SKM-1 treated with dmso at 0.1 percent for 144 hours (cell line): ENCODE measurements at regions not wholly inside any gene's neighbourhood (a gene's known extent, or its start where the extent isn't known, plus 50 kb on each side); places are given as distances from the start of the nearest gene placed in this dataset.

Source experiments
- DNase-seq: peaks from one replicate; lab custom pipeline; 2025; ENCODE audit not compliant: unreplicated experiment; lab: John Stamatoyannopoulos, UW

GRCh38 chr5:174282391-174282790 is 236.9 kb downstream of the NSG2 start:
- DNase-seq, result no peak

- DNase-seq, result no peak
Observed at GRCh38 chr5:174283211-174284005, 237.9 kb downstream of the NSG2 start.

DNA sequence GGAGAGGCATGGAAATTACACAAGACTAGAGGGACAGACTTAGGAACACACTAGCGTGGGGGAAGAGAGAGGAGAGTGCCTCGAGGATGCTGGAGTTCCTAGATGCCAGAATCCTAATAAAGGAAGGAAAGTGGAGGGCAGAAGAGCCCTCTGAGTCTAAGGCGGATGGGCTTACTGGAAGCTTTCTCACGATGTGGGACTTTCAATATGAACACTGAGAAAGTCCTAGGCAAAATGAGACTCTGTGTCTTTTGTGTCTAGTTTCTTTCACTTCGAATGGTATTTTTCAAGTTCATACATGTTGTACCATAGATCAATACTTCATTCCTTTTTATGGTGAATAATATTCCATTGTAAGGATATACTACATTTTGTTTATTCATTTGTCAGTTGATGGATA is 239.4 kb downstream of the NSG2 start:
- no peak for DNase-seq

DNA sequence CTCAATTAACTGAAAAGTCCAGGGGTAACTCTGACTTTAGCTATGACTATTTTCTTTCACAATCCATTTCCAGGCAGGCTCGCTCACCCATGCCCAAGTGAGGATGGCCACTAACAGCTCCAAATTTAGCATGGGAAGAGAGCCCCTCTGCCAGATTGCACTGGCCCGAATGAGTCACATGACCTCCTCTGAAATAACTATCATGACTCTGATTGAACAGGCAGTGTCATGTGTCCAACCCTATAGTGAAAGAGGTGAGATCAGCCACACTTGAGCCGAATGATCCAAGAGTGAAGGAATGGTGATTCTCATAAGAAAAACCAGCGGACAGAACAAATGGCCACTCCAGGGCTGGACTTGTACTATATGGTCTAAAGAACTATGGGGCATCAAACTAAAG is 242.3 kb downstream of the NSG2 start:
- no peak for DNase-seq

DNA sequence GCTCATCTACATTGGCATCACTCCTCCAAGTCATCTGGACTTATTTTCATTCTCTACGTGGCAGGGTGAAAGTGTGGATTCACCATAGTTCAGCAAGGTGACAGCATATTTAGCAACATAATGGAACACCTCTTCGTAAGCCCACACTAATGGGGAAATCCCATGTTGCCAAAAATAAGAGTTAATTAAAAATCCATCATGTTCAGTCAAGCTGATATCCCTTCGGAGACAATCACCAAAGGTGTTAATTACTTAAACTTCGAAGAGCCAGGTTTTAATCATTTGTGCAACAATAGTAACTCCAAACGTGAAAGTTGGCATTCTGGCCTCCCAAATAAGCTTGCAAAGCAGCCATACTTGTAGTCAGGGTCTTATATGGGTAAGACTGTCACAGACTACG is 242.9 kb downstream of the NSG2 start:
- DNase-seq, result no peak

DNA sequence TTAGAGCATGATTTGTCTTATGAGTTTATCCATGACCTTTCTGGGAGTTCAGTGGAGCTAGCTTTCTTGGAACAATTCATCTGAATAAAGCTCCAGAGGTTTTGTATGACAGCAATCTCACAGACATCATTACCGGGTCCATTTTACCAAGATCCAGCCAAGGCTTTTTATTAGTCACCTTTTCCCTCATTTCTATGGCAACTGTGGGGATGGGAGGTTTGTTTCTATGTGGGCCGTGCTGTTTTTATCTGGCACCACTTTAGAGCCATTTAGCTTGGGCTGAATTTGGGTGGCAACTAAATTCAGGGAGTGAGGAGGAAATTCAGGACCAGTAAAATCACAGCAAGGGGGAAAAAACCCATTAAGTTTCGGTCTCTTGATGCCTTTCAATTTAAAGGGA is 245.7 kb downstream of the NSG2 start:
- DNase-seq, result no peak

DNA sequence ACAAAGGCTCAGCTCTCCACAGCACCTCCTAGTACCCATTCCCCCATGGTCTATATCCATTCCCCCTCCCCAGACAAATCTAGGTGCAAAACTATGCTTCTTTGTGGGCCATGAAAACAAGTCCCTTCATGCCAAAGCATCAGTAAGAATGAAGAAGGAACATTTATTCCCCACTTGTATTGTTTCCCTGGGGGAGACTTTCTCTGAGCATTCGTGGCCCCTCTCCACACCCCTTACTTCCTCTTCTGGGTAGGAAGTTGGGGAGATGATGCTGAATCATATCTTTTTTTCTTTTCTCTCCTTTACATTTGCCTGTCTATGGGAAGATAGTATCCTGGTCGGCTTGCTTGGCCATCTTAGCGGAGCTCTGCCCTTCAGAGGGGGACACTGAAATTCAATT is 246.8 kb downstream of the NSG2 start:
- no peak for DNase-seq

- DNase-seq, result no peak
Observed at GRCh38 chr5:174293006-174293405, 247.5 kb downstream of the NSG2 start.

DNA sequence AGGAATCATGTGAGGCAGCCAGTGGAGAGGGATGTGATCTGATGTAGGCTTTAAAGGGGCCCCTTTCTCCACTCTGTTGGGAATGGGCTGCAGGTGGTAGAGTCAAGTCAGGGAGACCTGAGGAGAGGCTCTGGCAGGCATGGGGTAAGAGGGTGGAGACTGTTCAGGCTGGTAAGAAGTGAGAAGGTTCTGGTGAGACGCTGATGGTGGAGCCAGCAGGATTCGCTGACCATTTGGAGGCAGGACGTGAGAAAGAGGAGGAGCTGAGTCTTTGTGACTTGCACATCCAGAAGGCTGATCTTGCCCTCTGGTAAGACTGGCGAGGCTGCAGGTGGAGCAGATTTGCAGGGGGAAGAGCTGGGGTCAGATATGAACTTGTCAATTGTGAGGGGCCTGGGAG is 248.0 kb downstream of the NSG2 start:
- DNase-seq, result no peak

GRCh38 chr5:174294891-174295620 is 249.6 kb downstream of the NSG2 start:
- DNase-seq, result no peak

DNA sequence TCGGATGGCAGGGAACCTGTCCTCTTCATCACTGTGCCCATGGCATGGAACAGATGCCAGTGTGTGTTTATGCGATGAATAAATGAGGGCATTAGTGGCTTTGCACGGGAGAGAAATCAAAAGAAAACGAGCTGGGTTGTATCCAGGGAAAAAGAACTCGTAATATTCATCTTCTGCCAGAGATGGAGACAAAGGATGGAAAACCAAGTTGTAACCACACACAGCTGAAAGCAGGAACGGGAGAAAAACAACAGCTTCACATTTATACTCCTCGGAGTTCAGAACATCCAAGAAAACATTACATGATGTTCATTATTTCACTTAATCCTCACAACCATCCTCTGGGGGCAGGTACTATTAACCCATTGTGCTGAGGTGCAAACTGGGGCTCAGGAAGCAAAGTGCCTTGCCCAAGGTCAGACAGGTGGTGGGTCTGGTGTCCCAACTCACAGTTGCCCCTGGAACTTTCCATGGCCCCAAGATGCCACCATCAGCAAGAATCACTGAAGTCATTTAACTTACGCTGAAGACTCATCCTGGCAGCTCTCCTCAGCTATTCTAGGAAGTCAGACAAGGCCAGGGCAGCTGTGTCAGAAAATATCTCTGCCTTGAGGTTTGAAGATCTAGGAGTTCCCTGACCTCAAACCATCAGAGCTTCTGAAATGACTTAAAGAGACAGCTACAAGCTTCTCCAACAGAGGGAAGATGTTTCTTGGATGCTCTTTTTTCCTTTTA is 250.4 kb downstream of the NSG2 start:
- no peak for DNase-seq

DNA sequence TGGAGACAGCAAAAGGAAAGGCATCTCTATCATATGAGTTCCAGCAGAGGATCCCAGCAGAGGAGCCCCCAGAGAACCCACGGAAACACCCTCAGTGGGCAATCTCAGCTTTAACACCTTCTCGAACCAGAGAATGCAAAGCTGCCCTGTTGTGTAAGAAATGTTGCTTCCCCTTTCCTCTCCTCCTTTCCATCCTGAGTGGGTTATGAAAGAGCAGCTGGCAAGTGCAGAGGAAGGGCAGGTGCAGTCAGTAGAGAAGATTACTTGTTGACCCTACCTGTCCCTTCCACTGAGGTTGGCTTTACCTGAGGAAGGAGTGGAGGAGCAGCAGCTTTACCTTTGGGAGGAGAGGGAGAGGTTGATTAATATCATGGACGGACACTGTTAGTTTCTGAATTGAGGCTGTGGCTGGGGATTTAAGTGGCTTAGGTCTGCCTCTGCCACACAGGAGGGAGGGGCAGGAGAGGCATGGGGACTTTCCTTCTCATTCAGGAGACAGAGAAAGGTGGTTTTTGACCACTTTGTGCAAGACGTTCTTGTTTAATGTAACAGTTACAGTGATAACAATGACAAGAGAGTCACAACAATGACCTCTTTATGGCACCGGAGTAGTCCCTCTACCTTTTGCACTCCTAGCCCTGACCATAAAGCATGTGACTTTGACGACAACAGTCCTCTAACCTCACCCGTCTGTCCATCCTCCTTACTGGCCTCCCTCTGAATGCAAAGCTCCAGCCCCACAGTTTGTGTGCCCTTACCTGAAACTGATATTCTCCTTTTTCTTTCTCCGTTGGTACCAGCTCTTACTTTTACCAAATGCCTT is 254.8 kb downstream of the NSG2 start:
- peak; percentile 26 for DNase-seq

DNA sequence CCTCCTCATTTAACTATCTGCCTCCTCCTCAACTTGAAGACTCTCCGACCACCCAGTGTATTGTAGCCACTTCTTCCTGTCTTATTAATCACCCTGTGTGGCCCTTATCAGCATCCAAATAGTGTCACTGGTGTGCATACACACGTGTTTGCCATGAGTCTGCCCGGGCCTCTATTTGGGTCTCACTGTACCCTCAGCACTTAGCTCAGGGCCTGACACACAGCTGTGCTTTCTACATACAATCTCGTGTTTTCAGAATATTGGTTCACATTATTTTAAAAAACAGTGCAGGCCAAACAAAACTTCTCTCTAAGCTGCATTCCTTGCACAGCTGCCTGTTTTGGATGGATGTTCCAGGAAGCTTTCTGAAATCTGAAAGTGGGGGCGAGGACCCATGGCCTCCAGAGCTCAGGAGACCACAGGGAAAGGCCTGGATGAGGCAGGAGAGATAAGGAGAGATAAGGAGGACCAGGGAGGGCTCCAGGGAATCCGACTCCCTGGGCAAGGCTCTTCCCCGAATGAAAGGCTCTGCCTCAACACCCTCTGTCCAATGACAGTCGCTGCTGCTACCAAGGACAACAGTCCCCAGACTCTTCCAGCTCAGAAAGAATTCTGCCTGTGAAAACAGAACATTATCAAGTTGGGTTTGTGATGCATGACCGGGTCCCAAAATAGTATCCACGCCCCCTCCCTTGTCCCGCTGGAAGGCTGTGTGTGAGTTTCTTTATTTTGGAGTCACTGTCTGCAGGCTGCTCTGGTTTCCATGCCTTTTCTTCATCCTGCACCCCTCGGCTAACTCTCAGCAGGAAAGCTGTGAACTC is 255.6 kb downstream of the NSG2 start:
- DNase-seq, result no peak

DNA sequence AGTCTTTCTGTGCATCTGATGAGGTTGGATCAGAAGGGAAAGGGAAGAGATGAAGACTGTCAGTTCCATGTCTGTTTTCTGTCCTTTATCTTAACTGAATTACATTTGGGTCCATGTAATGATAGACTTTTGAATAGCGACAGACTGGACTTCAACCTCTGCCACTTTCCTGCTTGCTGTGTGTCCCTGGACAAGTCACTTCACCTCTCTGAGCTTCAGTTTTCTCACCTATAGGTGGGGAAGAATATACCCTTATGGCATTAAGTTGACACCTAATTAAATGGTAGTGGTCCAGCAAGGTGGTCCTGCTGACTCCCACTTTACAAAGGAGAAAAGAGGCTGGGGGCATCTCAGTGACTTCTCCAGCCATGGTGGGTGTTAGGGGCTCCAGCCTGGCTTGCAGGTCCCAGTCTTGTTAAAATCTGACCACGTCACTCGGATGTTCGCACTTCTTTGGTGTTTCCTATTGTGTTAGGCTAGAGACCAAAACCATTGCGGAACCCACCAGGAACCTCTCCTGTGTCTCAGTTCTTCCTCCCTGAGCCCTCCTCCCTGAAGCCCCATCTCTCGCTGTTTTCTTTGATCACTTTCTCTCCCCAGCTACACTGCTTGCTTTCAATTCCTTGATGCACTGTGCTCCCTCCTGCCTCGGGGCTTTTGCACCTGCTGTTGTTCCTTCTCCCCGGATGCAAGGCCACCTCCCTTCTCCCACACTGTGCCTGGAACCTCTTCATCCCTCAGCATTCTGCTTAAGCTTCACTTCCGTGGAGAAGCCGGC is 256.5 kb downstream of the NSG2 start:
- DNase-seq, result no peak

- no peak for DNase-seq
Observed at GRCh38 chr5:174303035-174303434, 257.5 kb downstream of the NSG2 start.

DNA sequence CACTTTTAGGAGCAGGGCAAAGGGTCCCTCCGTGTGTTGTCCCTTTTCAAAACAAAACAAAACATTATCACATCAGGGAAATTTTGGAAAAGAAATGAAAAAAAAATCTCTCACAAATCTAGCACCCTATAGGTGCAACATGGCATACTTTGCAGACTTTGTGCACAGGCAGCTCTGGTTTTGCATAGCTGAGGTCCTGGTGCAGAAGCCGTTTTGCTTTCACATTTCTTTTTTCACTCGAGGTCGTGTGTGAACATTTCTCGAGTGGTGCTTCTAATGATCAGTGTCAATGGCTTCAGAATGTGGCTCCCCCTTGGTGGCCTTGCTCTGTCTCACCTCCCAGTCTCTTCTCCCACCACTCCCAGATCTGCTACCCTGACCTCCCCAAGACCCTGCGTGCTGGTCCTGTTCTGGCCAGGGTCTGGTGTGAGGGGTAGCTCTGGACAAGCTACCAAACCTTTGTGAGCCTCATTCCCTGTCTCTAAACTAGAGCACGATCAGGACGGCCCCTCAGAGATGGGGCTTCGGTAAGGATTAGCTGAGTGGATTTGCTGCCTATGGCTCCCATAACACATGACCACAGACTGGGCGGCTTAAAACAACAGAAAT is 258.0 kb downstream of the NSG2 start:
- no peak for DNase-seq

- no peak for DNase-seq
Observed at GRCh38 chr5:174305241-174305681, 259.8 kb downstream of the NSG2 start.

DNA sequence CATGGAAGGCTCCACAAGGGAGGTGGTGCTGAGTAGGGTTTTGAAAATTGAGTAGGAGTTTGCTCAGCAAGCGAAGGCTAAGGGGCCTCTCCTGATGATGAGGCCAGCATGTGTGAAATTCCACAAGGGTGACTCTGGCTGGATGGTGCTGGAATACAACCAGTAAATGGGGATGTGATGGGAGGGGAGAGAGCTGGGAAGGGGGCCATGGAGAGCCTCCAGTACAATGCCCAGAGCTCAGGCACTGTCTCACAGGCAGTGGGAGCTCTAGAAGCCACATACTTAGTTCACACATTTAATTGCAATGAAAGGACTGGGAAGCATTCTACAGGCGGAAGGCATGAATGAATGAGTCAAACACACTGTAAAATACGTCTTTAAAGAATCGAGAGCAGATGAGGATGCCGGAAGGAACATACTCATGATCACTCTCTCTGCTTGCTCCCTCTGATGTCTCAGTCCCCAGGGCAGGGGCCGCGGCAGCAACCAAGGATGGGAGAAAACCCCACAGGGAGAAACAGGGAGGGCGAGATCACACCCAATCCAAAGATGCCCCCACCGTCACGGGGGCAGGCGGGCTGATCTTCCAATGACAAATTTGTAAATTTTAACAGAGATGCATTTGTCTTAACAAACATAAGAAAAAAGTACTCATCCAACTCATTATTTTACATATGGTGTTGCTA is 261.0 kb downstream of the NSG2 start:
- no peak for DNase-seq
